ENCODE measurements at regions not wholly inside any gene's neighbourhood (a gene's known extent, or its start where the extent isn't known, plus 50 kb on each side); places are given as distances from the start of the nearest gene placed in this dataset.

GRCh38 chr13:109496216-109496615 lies 290.2 kb downstream of the IRS2 start:
- no peak for TF ChIP-seq CTCF (conservative IDR thresholded peaks at IDR 0.05; ENCODE audit: low read depth)
- ChIA-PET CTCF (no interaction called here), POLR2A (ENCODE audit: low non-redundant PET) (no interaction called here)
- peak overlapping the region; percentile 45; the same call in 1 of the 2 replicates for H3K27ac ChIP-seq
- DNase-seq (ENCODE audit: low spot score), result no peak

- H3K27ac ChIP-seq, result peak overlapping the region; percentile 97
- DNase-seq (ENCODE audit: low spot score), result peak; percentile 69
Observed at GRCh38 chr13:109494925-109495369, 291.4 kb downstream of the IRS2 start.

GRCh38 chr13:109485136-109485794 lies 301.1 kb downstream of the IRS2 start:
- CTCF ChIA-PET, result no interaction called here
- no peak for DNase-seq (ENCODE audit: low spot score)
- POLR2A ChIA-PET (ENCODE audit: low non-redundant PET), result no interaction called here
- TF ChIP-seq CTCF (conservative IDR thresholded peaks at IDR 0.05; ENCODE audit: low read depth), result no peak
- no peak overlapping the region for H3K27ac ChIP-seq

More at GRCh38 chr13:109494925-109495369, 291.4 kb downstream of the IRS2 start:
- no peak for TF ChIP-seq CTCF (conservative IDR thresholded peaks at IDR 0.05; ENCODE audit: low read depth)
- ChIA-PET CTCF (no interaction called here), POLR2A (ENCODE audit: low non-redundant PET) (no interaction called here)

- TF ChIP-seq CTCF (conservative IDR thresholded peaks at IDR 0.05; ENCODE audit: low read depth), result no peak
- no peak overlapping the region for H3K27ac ChIP-seq
- no peak for DNase-seq (ENCODE audit: low spot score)
- ChIA-PET POLR2A (ENCODE audit: low non-redundant PET) (no interaction called here), CTCF (no interaction called here)
Observed at GRCh38 chr13:109483284-109483683, 303.1 kb downstream of the IRS2 start.

- no peak for TF ChIP-seq CTCF (conservative IDR thresholded peaks at IDR 0.05; ENCODE audit: low read depth)
- CTCF ChIA-PET, result no interaction called here
- no peak for DNase-seq (ENCODE audit: low spot score)
- H3K27ac ChIP-seq, result no peak overlapping the region
- POLR2A ChIA-PET (ENCODE audit: low non-redundant PET), result no interaction called here
Observed at GRCh38 chr13:109481040-109481439, 305.3 kb downstream of the IRS2 start.

GRCh38 chr13:109480011-109480955 lies 306.1 kb downstream of the IRS2 start:
- ChIA-PET POLR2A (ENCODE audit: low non-redundant PET) (no interaction called here), CTCF (no interaction called here)
- DNase-seq (ENCODE audit: low spot score), result no peak
- no peak overlapping the region for H3K27ac ChIP-seq
- TF ChIP-seq CTCF (conservative IDR thresholded peaks at IDR 0.05; ENCODE audit: low read depth), result no peak
